GM08714 (cell line): ENCODE measurements at regions not wholly inside any gene's neighbourhood (a gene's known extent, or its start where the extent isn't known, plus 50 kb on each side); places are given as distances from the start of the nearest gene placed in this dataset.

ENCODE experiments used
- H3K4me3 ChIP-seq: fragments of 200-500 bp; sonication (Bioruptor generic); 2 replicates; pipeline ENCODE4 v1.5.1; 2014; ENCODE audit warnings: mild to moderate bottlenecking, low read length, inconsistent platforms
- ZNF274 ChIP-seq: IDR thresholded peaks from 2 replicates; pipeline ENCODE4 v1.6.1; 2012; ENCODE audit warnings: mild to moderate bottlenecking, low read depth, low read length

DNA sequence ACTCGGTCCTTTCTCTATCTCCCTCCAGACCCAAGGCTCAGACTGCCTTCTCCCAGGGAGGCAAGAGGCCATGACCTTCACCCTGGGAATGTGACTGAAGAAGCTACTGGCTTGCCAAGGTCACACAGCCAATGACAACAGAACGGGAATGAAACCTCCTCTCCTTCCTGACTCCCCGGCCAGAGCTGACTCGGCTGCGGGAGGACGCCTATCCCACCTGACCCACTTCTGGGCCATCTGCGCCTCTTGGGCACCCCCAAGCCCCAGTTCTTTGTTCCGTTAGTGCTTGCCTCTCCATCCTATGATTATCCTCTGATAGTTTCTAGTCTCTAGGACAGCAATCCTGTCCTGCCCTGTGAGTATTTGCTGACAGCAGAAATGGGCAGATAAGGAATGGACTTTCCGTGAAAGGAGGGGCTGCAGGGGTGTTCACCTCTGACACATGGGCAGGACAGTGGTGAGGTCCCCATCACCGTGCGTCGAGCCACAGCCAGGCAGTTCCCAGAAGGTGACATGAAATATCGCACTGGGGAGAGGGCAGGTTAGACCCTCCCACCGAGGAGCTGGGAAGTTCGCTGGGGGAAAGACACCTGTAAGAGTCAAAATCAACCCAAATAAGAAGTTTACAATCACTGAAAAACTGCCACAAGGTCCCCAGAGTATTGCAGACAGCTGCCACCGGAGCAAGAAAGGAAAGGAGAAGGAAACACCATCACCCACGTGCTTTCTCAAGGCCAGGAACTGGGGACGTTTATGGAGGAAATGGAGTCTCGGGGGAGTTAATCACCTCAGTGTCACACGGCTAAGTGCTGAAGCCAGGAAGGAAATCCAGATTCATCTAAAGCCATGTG is 63.0 kb downstream of the INSIG1 start:
- no peak for TF ChIP-seq ZNF274
- no peak overlapping the region for H3K4me3 ChIP-seq

GRCh38 chr7:155361346-155361680 is 63.6 kb downstream of the INSIG1 start:
- no peak for TF ChIP-seq ZNF274
- no peak overlapping the region for H3K4me3 ChIP-seq

- H3K4me3 ChIP-seq: no peak overlapping the region
- no peak for TF ChIP-seq ZNF274
These were observed 64.3 kb downstream of the INSIG1 start for GRCh38 chr7:155361947-155362346.

GRCh38 chr7:155362380-155363145 is 64.9 kb downstream of the INSIG1 start:
- no peak for TF ChIP-seq ZNF274
- no peak overlapping the region for H3K4me3 ChIP-seq

GRCh38 chr7:155363146-155363539 is 65.5 kb downstream of the INSIG1 start:
- H3K4me3 ChIP-seq: no peak overlapping the region
- TF ChIP-seq ZNF274: no peak

- no peak for TF ChIP-seq ZNF274
These were observed 66.3 kb downstream of the INSIG1 start for GRCh38 chr7:155363852-155364600.

GRCh38 chr7:155365146-155365874 is 67.6 kb downstream of the INSIG1 start:
- H3K4me3 ChIP-seq: no peak overlapping the region
- TF ChIP-seq ZNF274: no peak

More at GRCh38 chr7:155363852-155364600, 66.3 kb downstream of the INSIG1 start:
- no peak overlapping the region for H3K4me3 ChIP-seq

- H3K4me3 ChIP-seq: no peak overlapping the region
- no peak for TF ChIP-seq ZNF274
These were observed 71.4 kb downstream of the INSIG1 start for GRCh38 chr7:155368894-155369600.

GRCh38 chr7:155369766-155370165 is 72.1 kb downstream of the INSIG1 start:
- no peak overlapping the region for H3K4me3 ChIP-seq
- no peak for TF ChIP-seq ZNF274

DNA sequence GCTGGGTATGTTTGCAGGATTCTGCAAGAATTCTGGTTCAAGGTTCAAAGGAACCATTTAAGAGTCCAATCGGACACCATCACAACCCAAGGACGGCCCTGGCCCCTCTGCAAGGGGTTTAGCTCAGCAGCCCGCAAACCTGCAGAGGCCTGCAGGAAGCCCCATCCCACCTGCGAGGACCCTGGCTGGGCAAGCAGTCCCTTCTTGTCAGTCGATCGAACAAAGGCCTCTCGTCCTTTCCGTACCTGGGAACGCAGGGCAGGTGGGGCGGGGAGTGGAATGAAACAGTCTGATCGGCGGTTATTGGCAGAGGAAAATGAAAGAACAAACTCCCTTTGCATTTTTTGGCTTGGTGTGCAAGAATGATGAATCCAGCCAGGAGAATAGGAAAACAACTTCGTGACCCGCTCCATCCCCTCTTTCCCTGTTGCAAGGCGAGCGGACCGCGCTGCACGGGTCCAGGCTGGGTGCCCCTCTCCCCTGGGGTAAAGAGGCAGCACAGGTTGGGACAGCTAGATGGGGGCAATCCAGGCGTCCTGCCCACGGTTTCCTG is 73.7 kb downstream of the INSIG1 start:
- H3K4me3 ChIP-seq: no peak overlapping the region
- no peak for TF ChIP-seq ZNF274

GRCh38 chr7:155371884-155372781 is 74.5 kb downstream of the INSIG1 start:
- peak overlapping the region; percentile 1; the same call in 1 of the 2 replicates for H3K4me3 ChIP-seq

GRCh38 chr7:155372782-155373358 is 75.2 kb downstream of the INSIG1 start:
- no peak for TF ChIP-seq ZNF274
- peak overlapping the region; percentile 1; the same call in 1 of the 2 replicates for H3K4me3 ChIP-seq

More at GRCh38 chr7:155371884-155372781, 74.5 kb downstream of the INSIG1 start:
- no peak for TF ChIP-seq ZNF274
